Prostate gland (tissue), 2 donors: ENCODE measurements at regions not wholly inside any gene's neighbourhood (a gene's known extent, or its start where the extent isn't known, plus 50 kb on each side); places are given as distances from the start of the nearest gene placed in this dataset.

ENCODE experiments used
- POLR2A ChIP-seq: fragments of 450-650 bp; IDR thresholded peaks from one replicate; pipeline ENCODE4 v1.6.1; 2016; ENCODE audit warnings: antibody characterized with exemption, mild to moderate bottlenecking
- POLR2AphosphoS5 ChIP-seq: sonication (generic); formaldehyde crosslinking; IDR thresholded peaks from one replicate; pipeline ENCODE4 v1.6.1; 2017; ENCODE audit warnings: antibody characterized with exemption
- TF ChIP-seq, protein P1 (sequence below), 4 experiments: fragments of 200-600 bp in 2 of 4; fragments of 450-650 bp in 2 of 4; sonication (generic) in 2 of 4; IDR thresholded peaks; 1 replicate in 3 of 4; 2 replicates in 1 of 4; pipeline ENCODE4 v1.5.1; 2016 to 2019; ENCODE audit warnings: antibody characterized with exemption in 4 of 4, mild to moderate bottlenecking in 2 of 4, moderate library complexity in 2 of 4

DNA sequence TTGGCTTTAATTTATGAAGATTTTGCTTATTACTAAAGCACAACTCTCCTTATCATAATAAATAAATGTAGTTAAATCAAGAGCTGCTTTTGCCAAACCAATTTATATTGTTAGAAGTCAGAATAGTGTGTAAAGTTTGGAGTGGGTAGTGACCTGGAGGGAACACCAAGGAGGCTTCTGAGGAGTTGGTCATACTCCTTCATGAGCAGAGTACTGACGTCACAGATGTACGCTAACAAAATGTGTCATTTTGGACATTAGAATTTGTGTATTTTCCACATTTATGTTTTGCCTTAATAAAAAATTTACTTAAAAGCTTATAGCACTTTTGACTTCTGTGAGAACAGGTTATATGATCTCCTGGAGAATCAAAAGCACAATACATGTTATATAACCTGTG, 953.5 kb upstream of the INTU start:
- TF ChIP-seq, protein P1, sequence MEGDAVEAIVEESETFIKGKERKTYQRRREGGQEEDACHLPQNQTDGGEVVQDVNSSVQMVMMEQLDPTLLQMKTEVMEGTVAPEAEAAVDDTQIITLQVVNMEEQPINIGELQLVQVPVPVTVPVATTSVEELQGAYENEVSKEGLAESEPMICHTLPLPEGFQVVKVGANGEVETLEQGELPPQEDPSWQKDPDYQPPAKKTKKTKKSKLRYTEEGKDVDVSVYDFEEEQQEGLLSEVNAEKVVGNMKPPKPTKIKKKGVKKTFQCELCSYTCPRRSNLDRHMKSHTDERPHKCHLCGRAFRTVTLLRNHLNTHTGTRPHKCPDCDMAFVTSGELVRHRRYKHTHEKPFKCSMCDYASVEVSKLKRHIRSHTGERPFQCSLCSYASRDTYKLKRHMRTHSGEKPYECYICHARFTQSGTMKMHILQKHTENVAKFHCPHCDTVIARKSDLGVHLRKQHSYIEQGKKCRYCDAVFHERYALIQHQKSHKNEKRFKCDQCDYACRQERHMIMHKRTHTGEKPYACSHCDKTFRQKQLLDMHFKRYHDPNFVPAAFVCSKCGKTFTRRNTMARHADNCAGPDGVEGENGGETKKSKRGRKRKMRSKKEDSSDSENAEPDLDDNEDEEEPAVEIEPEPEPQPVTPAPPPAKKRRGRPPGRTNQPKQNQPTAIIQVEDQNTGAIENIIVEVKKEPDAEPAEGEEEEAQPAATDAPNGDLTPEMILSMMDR (IDR thresholded peaks at IDR 0.05), result no peak
- TF ChIP-seq POLR2A (no peak), POLR2AphosphoS5 (no peak)
